Iris pigment epithelial cell (primary cell): ENCODE measurements at regions not wholly inside any gene's neighbourhood (a gene's known extent, or its start where the extent isn't known, plus 50 kb on each side); places are given as distances from the start of the nearest gene placed in this dataset.

Experiments used
- DNase-seq: peaks from one replicate; pipeline ENCODE4 v3.0.0-alpha.2; 2011; ENCODE audit warnings: low read depth

GRCh38 chr22:48673806-48674500 is 1153.7 kb downstream of the BRD1 start:
- DNase-seq = no peak

- no peak for DNase-seq
Measured at GRCh38 chr22:48672387-48672786, 1155.3 kb downstream of the BRD1 start.

GRCh38 chr22:48670731-48671130 is 1156.9 kb downstream of the BRD1 start:
- DNase-seq = no peak

- DNase-seq = no peak
Measured at GRCh38 chr22:48669986-48670716, 1157.5 kb downstream of the BRD1 start.

GRCh38 chr22:48669226-48669625 is 1158.4 kb downstream of the BRD1 start:
- DNase-seq = no peak

GRCh38 chr22:48667289-48667688 is 1160.4 kb downstream of the BRD1 start:
- no peak for DNase-seq

GRCh38 chr22:48666620-48667019 is 1161.1 kb downstream of the BRD1 start:
- no peak for DNase-seq

- no peak for DNase-seq
Measured at GRCh38 chr22:48665311-48665995, 1162.2 kb downstream of the BRD1 start.

GRCh38 chr22:48664586-48664985 is 1163.1 kb downstream of the BRD1 start:
- DNase-seq = no peak

- DNase-seq = peak; percentile 8
Measured at GRCh38 chr22:48663297-48663696, 1164.4 kb downstream of the BRD1 start.

GRCh38 chr22:48662476-48663135 is 1165.1 kb downstream of the BRD1 start:
- no peak for DNase-seq

- DNase-seq = no peak
Measured at GRCh38 chr22:48661984-48662383, 1165.7 kb downstream of the BRD1 start.

GRCh38 chr22:48660790-48661740 is 1166.6 kb downstream of the BRD1 start:
- DNase-seq = no peak

GRCh38 chr22:48660104-48660789 is 1167.4 kb downstream of the BRD1 start:
- DNase-seq = no peak

- DNase-seq = no peak
Measured at GRCh38 chr22:48659404-48659996, 1168.2 kb downstream of the BRD1 start.

- no peak for DNase-seq
Measured at GRCh38 chr22:48658871-48659270, 1168.8 kb downstream of the BRD1 start.

GRCh38 chr22:48658246-48658645 is 1169.4 kb downstream of the BRD1 start:
- no peak for DNase-seq

- DNase-seq = no peak
Measured at GRCh38 chr22:48654492-48654891, 1173.2 kb downstream of the BRD1 start.

GRCh38 chr22:48653929-48654328 is 1173.7 kb downstream of the BRD1 start:
- DNase-seq = no peak

- no peak for DNase-seq
Measured at GRCh38 chr22:48653306-48653705, 1174.4 kb downstream of the BRD1 start.
